B cell (primary cell): ENCODE measurements at regions not wholly inside any gene's neighbourhood (a gene's known extent, or its start where the extent isn't known, plus 50 kb on each side); places are given as distances from the start of the nearest gene placed in this dataset.
"Not testable (repeated sequence)": the region's sequence is repeated elsewhere in the genome, so short reads cannot be mapped to it uniquely, and the experiment has no call there.

ENCODE experiments used
- CTCF ChIP-seq: fragments of 200-600 bp; IDR thresholded peaks from one replicate; pipeline ENCODE4 v1.8.0; 2022; ENCODE audit warnings: antibody characterized with exemption, mild to moderate bottlenecking
- EZH2 ChIP-seq: IDR thresholded peaks from 2 replicates; pipeline ENCODE4 v1.6.1; 2012; ENCODE audit warnings: borderline replicate concordance, low read depth, mild to moderate bottlenecking, moderate library complexity, low read length; ENCODE audit not compliant: insufficient read depth, poor library complexity, severe bottlenecking

- not testable (repeated sequence) for TF ChIP-seq CTCF, EZH2
Observed at GRCh38 chr13:109264603-109265437, 521.6 kb downstream of the IRS2 start.
